K562 (cell line): ENCODE measurements at regions not wholly inside any gene's neighbourhood (a gene's known extent, or its start where the extent isn't known, plus 50 kb on each side); places are given as distances from the start of the nearest gene placed in this dataset.

Experiments
- ATAC-seq: fragments of 200-7000 bp; cut with Tn5 transposase; 3 replicates; pipeline ENCODE4 v1.9.1; 2020; ENCODE audit warnings: moderate library complexity
- BruUV-seq: library from RNA; stranded (reverse); fragments of 400-500 nt; replicated peaks from 2 replicates; lab custom pipeline; 2021; lab: Mats Ljungman, UMichigan
- CTCF ChIA-PET: fragments of 300-600 bp; formaldehyde crosslinking; extraction: SDS; loops from one replicate; lab custom pipeline; 2021; ENCODE audit warnings: low intra/inter-chr PET ratio; lab: Yijun Ruan, JAX
- POLR2A ChIA-PET: fragments of 300-600, 350-650 bp; sonication (Branson Sonifier 250); formaldehyde crosslinking; extraction: SDS; loops from one replicate; lab custom pipeline; 2021; ENCODE audit warnings: antibody characterized with exemption, inconsistent platforms; lab: Yijun Ruan, JAX
- DNase-seq, 4 experiments: peaks; one replicate each; pipeline versions ENCODE4 v3.0.0 to v3.0.0-alpha.2; 2011 to 2018; ENCODE audit warnings: low spot score in 3 of 4, mixed read lengths in 3 of 4; ENCODE audit errors: extremely low read depth in 1 of 4
- FAIRE-seq: peaks from 2 replicates; lab custom pipeline; 2011; peaks lifted over from hg19 to GRCh38; lab: Jason Lieb, UNC
- H2AFZ ChIP-seq: 2 replicates; pipeline ENCODE4 v1.6.0; 2011; ENCODE audit warnings: low read depth, low read length, control low read depth, inconsistent platforms
- H3K27ac ChIP-seq: fragments of 200-600 bp; 3 replicates; pipeline ENCODE4 v1.8.0; 2011; ENCODE audit warnings: low read depth, mild to moderate bottlenecking, control low read depth, inconsistent platforms, low read length, moderate library complexity, mixed read lengths; ENCODE audit errors: extremely low read depth
- H3K27me3 ChIP-seq, 2 experiments: fragments of 300-600 bp in 1 of 2; 2 replicates in 1 of 2; 3 replicates in 1 of 2; pipeline versions ENCODE4 v1.6.0 to v1.8.0; 2011; ENCODE audit warnings: inconsistent platforms in 2 of 2, low read length in 2 of 2, mild to moderate bottlenecking in 1 of 2, mixed read lengths in 1 of 2, moderate library complexity in 1 of 2; ENCODE audit not compliant: control insufficient read depth in 2 of 2, insufficient read depth in 2 of 2
- H3K36me3 ChIP-seq: fragments of 300-600 bp; 3 replicates; pipeline ENCODE4 v1.8.0; 2011; ENCODE audit warnings: mild to moderate bottlenecking, low read length, inconsistent platforms; ENCODE audit not compliant: control insufficient read depth, insufficient read depth
- H3K4me1 ChIP-seq, 2 experiments: fragments of 200-600 bp in 1 of 2; replicated peaks in 1 of 2; 2 replicates in 1 of 2; 3 replicates in 1 of 2; pipeline versions ENCODE4 v1.5.1 to v1.8.0; 2011; ENCODE audit warnings: inconsistent platforms in 2 of 2, low read length in 2 of 2, mild to moderate bottlenecking in 1 of 2, mixed read lengths in 1 of 2, moderate library complexity in 1 of 2; ENCODE audit not compliant: control insufficient read depth in 2 of 2, insufficient read depth in 2 of 2
- H3K4me2 ChIP-seq: 2 replicates; pipeline ENCODE4 v1.6.1; 2011; ENCODE audit warnings: low read length, control low read depth, inconsistent platforms, mixed read lengths; ENCODE audit not compliant: insufficient read depth
- H3K4me3 ChIP-seq: fragments of 200-600 bp; sonication (generic), shearing (Covaris generic); 2 replicates; pipeline ENCODE4 v1.5.1; 2016; ENCODE audit warnings: control low read depth, inconsistent platforms
- H3K79me2 ChIP-seq: fragments of 200-600 bp; 3 replicates; pipeline ENCODE4 v1.8.0; 2011; ENCODE audit warnings: low read length, inconsistent platforms; ENCODE audit not compliant: control insufficient read depth, insufficient read depth
- H3K9ac ChIP-seq, 2 experiments: 2 replicates each; pipeline versions ENCODE4 v1.6.0 to v1.6.1; 2011; ENCODE audit warnings: low read depth in 2 of 2, low read length in 2 of 2, control low read depth in 1 of 2, inconsistent platforms in 1 of 2, mild to moderate bottlenecking in 1 of 2, mixed read lengths in 1 of 2; ENCODE audit not compliant: insufficient read depth in 1 of 2
- H3K9me1 ChIP-seq: one replicate; pipeline ENCODE4 v1.6.0; 2011; ENCODE audit warnings: inconsistent platforms, mild to moderate bottlenecking, low read length, moderate library complexity; ENCODE audit not compliant: control insufficient read depth, insufficient read depth
- H3K9me3 ChIP-seq: replicated peaks from 2 replicates; pipeline ENCODE4 v1.5.1; 2011; ENCODE audit warnings: low read depth, low read length, inconsistent platforms; ENCODE audit not compliant: control insufficient read depth, insufficient read depth
- H4K20me1 ChIP-seq: replicated peaks from 2 replicates; pipeline ENCODE4 v1.6.1; 2011; ENCODE audit warnings: low read length, inconsistent platforms, mixed read lengths; ENCODE audit not compliant: control insufficient read depth, insufficient read depth
- CEBPB ChIP-seq: fragments of 450-650 bp; IDR thresholded peaks from 2 replicates; pipeline ENCODE4 v1.6.1; 2016; ENCODE audit warnings: missing genetic modification characterization, missing compliant biosample characterization
- CREB1 ChIP-seq, 2 experiments: sonication (generic) in 1 of 2; formaldehyde crosslinking in 1 of 2; IDR thresholded peaks; 2 replicates each; pipeline versions ENCODE4 v1.6.1 to v1.8.0; 2012 to 2022; ENCODE audit warnings: inconsistent platforms in 1 of 2, mild to moderate bottlenecking in 1 of 2, missing genetic modification reagents in 1 of 2, moderate library complexity in 1 of 2
- DLX4 ChIP-seq: fragments of 250-450 bp; sonication (Bioruptor Pico); IDR thresholded peaks from 2 replicates; pipeline ENCODE4 v1.6.1; 2021; ENCODE audit warnings: mild to moderate bottlenecking
- FOXJ2 ChIP-seq: fragments of 200-800 bp; sonication (Bioruptor generic); IDR thresholded peaks from 2 replicates; pipeline ENCODE4 v1.6.1; 2016; ENCODE audit warnings: missing genetic modification characterization, missing compliant biosample characterization
- HIVEP1 ChIP-seq: fragments of 250-450 bp; sonication (Bioruptor Pico); IDR thresholded peaks from 2 replicates; pipeline ENCODE4 v1.4.0; 2020; ENCODE audit warnings: mild to moderate bottlenecking
- ILK ChIP-seq: fragments of 450-650 bp; IDR thresholded peaks from 2 replicates; pipeline ENCODE4 v1.6.1; 2016; ENCODE audit warnings: missing genetic modification characterization, low read depth, mild to moderate bottlenecking, missing compliant biosample characterization, moderate library complexity, borderline replicate concordance
- NFXL1 ChIP-seq: fragments of 450-650 bp; formaldehyde crosslinking; IDR thresholded peaks from 2 replicates; pipeline ENCODE4 v1.4.0; 2021; ENCODE audit warnings: mild to moderate bottlenecking
- SAFB ChIP-seq: fragments of 200-400 bp; formaldehyde crosslinking; IDR thresholded peaks from 2 replicates; pipeline ENCODE4 v1.6.1; 2017; ENCODE audit warnings: low read depth, low read length, borderline replicate concordance
- TBP ChIP-seq: optimal IDR thresholded peaks from 2 replicates; pipeline ENCODE3; 2011; ENCODE audit warnings: low read depth, low read length, improper control_type of control experiment
- WHSC1 ChIP-seq: IDR thresholded peaks from one replicate; pipeline ENCODE4 v1.6.1; 2012; ENCODE audit warnings: low read length, control low read depth, inconsistent platforms
- ZC3H11A ChIP-seq: IDR thresholded peaks from 2 replicates; pipeline ENCODE4 v1.6.1; 2012; ENCODE audit warnings: low read depth, low read length, improper control_type of control experiment
- ZNF408 ChIP-seq: fragments of 250-450 bp; sonication (Bioruptor Pico); IDR thresholded peaks from 2 replicates; pipeline ENCODE4 v1.4.0; 2020; ENCODE audit warnings: low read depth, mild to moderate bottlenecking, moderate library complexity
- ZNF436 ChIP-seq: fragments of 250-450, 450-650 bp; sonication (Bioruptor Pico); formaldehyde crosslinking; IDR thresholded peaks from 2 replicates; pipeline ENCODE4 v1.7.0; 2020; ENCODE audit warnings: mild to moderate bottlenecking
- WGBS: fragments of 100-300 bp; shearing (Covaris generic); methylation state at CpG from one replicate; pipeline ENCODE4 v1.1.6; 2016; ENCODE audit warnings: low coverage, mixed read lengths; ENCODE audit not compliant: insufficient coverage; ENCODE audit errors: missing lambda C conversion rate; 5-methylcytosine and 5-hydroxymethylcytosine counted together
- in situ Hi-C: fragments of 300-500 bp; cut with MboI; formaldehyde crosslinking; loops from 4 replicates; pipeline ENCODE4 v1.15.0; 2018; ENCODE audit warnings: inconsistent platforms, mixed read lengths
- intact Hi-C: fragments of 100-400 bp; cut with micrococcal nuclease; formaldehyde crosslinking; loops from 2 replicates; pipeline ENCODE4 v1.14.2; 2022
- TF ChIP-seq, protein P1 (sequence below), 2 experiments: fragments of 450-650 bp; formaldehyde crosslinking in 1 of 2; IDR thresholded peaks; 2 replicates each; pipeline versions ENCODE4 v1.4.0 to v1.6.1; 2014 to 2020; ENCODE audit warnings: mild to moderate bottlenecking in 2 of 2, borderline replicate concordance in 1 of 2, low read depth in 1 of 2

DNA sequence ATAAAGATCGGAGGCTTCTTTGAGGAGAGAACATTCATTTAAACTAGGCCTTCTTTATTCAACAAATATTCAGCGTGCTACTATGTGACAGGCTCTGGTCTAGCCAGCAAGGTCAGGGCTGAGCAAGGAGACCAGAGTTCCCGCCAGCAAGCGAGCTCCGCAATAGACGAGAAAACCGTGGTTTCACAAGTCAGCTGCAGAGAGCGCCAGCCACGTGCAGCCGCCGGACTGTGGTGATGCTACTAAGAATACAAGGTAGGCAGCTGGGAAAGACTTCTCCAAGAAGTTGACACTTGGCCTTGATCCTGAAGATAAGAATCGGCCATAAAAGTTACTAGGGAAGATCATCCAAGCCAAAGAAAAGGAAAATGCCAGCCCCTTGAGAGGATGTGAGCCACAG lies 533.7 kb upstream of the SALL3 start:
- DNase-seq = no peak
- FAIRE-seq = no peak
- H3K9ac ChIP-seq = no peak overlapping the region
- no TSS peak for BruUV-seq
- H3K4me1 ChIP-seq = no peaks in the 10 kb centered on the region
- no peaks in the 10 kb centered on the region for H3K9me1 ChIP-seq
- no peaks in the 10 kb centered on the region for H3K79me2 ChIP-seq
- no peaks in the 10 kb centered on the region for H3K36me3 ChIP-seq
- H3K4me3 ChIP-seq = no peak overlapping the region
- in situ Hi-C loops = no loop called here
- CTCF ChIA-PET = no interaction called here
- WGBS = 2% methylated on average over 12 of the region's 12 CpGs
- no peak overlapping the region for H2AFZ ChIP-seq
- intact Hi-C loops = no loop called here
- ATAC-seq = no peak
- H3K9me3 ChIP-seq = no peaks in the 10 kb centered on the region
- H3K27ac ChIP-seq = no peak overlapping the region
- H3K4me2 ChIP-seq = no peak overlapping the region
- no peaks in the 10 kb centered on the region for H4K20me1 ChIP-seq
- H3K27me3 ChIP-seq = no peaks in the 10 kb centered on the region
- POLR2A ChIA-PET = no interaction called here
- no peak for TF ChIP-seq CREB1 (IDR thresholded peaks at IDR 0.05)
- TF ChIP-seq CREB1 (CRISPR knock-in tag; IDR thresholded peaks at IDR 0.05) = no peak
- no peak for TF ChIP-seq ZNF436 (CRISPR knock-in tag)
- TF ChIP-seq, protein P1, sequence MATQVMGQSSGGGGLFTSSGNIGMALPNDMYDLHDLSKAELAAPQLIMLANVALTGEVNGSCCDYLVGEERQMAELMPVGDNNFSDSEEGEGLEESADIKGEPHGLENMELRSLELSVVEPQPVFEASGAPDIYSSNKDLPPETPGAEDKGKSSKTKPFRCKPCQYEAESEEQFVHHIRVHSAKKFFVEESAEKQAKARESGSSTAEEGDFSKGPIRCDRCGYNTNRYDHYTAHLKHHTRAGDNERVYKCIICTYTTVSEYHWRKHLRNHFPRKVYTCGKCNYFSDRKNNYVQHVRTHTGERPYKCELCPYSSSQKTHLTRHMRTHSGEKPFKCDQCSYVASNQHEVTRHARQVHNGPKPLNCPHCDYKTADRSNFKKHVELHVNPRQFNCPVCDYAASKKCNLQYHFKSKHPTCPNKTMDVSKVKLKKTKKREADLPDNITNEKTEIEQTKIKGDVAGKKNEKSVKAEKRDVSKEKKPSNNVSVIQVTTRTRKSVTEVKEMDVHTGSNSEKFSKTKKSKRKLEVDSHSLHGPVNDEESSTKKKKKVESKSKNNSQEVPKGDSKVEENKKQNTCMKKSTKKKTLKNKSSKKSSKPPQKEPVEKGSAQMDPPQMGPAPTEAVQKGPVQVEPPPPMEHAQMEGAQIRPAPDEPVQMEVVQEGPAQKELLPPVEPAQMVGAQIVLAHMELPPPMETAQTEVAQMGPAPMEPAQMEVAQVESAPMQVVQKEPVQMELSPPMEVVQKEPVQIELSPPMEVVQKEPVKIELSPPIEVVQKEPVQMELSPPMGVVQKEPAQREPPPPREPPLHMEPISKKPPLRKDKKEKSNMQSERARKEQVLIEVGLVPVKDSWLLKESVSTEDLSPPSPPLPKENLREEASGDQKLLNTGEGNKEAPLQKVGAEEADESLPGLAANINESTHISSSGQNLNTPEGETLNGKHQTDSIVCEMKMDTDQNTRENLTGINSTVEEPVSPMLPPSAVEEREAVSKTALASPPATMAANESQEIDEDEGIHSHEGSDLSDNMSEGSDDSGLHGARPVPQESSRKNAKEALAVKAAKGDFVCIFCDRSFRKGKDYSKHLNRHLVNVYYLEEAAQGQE (IDR thresholded peaks at IDR 0.05; ENCODE audit: borderline replicate concordance) = no peak
- TF ChIP-seq, protein P1 (CRISPR knock-in tag; IDR thresholded peaks at IDR 0.05; ENCODE audit: low read depth) = no peak
- TF ChIP-seq ZNF408 (CRISPR knock-in tag) = no peak
- TF ChIP-seq WHSC1 = no peak
- TF ChIP-seq FOXJ2 (tag) = no peak
- TF ChIP-seq HIVEP1 (CRISPR knock-in tag) = no peak
- no peak for TF ChIP-seq SAFB
- TF ChIP-seq ILK = no peak
- TF ChIP-seq NFXL1 (CRISPR knock-in tag) = no peak
- TF ChIP-seq DLX4 = no peak
- TF ChIP-seq ZC3H11A = no peak
- TF ChIP-seq TBP = no peak
- TF ChIP-seq CEBPB (tag) = no peak
